Vagina (tissue), 2 donors: ENCODE measurements at regions not wholly inside any gene's neighbourhood (a gene's known extent, or its start where the extent isn't known, plus 50 kb on each side); places are given as distances from the start of the nearest gene placed in this dataset.

Experiments used
- CTCF ChIP-seq, 3 experiments: fragments of 450-650 bp in 2 of 3; fragments of 200-600 bp in 1 of 3; sonication (generic) in 1 of 3; IDR thresholded peaks; one replicate each; pipeline ENCODE4 v1.5.1; 2017 to 2019; ENCODE audit warnings: antibody characterized with exemption in 3 of 3, mild to moderate bottlenecking in 2 of 3, moderate library complexity in 2 of 3
- POLR2A ChIP-seq, 2 donors: fragments of 450-650 bp; IDR thresholded peaks; one replicate each; pipeline ENCODE4 v1.6.1; 2017; ENCODE audit warnings: antibody characterized with exemption in 2 of 2, mild to moderate bottlenecking in 2 of 2, moderate library complexity in 2 of 2

- no peak for TF ChIP-seq POLR2A (IDR thresholded peaks at IDR 0.05)
- no peak for TF ChIP-seq CTCF (IDR thresholded peaks at IDR 0.05)
These were observed 151.3 kb upstream of the IRX2 start for GRCh38 chr5:2902742-2903297.
